HG02884 (cell line): ENCODE measurements at regions not wholly inside any gene's neighbourhood (a gene's known extent, or its start where the extent isn't known, plus 50 kb on each side); places are given as distances from the start of the nearest gene placed in this dataset.

Source experiments
- ATAC-seq: cut with Tn5 transposase; IDR thresholded peaks from one replicate; pipeline ENCODE4 v1.9.1; 2021; ENCODE audit warnings: mild to moderate bottlenecking, moderate library complexity; ENCODE audit not compliant: unreplicated experiment

- no peak for ATAC-seq
Measured at GRCh38 chr10:78686444-78687060, 382.2 kb upstream of the ZMIZ1 start.

DNA sequence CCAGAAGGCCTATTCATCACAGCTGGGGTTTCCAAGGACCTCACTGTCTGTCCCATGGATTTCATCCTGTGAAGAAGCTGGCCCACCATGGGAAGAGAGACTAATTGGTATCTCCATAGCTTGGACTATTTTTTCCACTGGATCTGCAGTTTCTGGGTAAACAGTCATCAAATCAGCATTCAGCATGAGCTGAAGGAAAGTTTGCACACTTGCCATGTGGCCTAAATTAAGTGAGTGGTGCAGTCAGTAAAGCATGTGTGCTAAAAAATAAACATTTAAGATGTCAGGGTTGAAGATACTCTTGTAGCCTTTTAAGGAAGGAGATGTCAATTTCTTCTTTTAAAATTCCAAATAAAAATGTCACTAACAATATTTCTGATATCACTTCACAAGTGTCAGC is 381.1 kb upstream of the ZMIZ1 start:
- ATAC-seq, result no peak

- ATAC-seq, result no peak
Measured at GRCh38 chr10:78688230-78688900, 380.4 kb upstream of the ZMIZ1 start.

DNA sequence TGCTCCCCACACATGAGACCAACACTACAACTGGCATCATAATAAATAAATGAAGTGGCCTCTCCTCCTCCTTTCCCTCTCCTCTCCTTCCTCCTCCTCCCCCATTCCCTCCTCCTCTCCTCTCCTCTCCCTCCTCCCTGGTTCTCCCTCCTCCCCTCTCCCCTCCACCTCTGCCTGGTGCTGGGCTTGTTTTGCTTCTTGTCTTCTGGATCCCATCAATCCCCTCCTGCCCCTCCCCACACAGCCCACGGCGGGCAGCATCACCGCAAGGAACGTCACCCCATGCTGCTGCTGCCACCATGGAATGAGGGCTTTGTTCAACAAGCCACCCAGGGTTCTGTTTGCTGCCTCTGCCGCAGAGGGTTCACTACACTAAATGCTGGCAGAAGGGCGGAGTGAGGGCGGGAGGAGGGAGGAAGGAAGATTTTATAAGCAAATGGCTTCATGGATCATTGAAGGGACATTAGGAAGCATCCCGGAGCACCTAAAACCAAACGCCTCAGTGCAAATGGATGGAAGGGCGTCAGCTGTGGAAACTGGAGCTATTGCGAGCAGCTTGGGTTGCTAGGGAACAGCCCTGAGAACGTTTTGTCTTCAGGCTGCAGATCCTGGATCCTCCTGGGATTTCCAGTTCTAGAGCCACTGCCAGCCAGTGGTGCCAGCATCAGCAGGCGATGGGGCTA is 379.7 kb upstream of the ZMIZ1 start:
- ATAC-seq, result no peak

DNA sequence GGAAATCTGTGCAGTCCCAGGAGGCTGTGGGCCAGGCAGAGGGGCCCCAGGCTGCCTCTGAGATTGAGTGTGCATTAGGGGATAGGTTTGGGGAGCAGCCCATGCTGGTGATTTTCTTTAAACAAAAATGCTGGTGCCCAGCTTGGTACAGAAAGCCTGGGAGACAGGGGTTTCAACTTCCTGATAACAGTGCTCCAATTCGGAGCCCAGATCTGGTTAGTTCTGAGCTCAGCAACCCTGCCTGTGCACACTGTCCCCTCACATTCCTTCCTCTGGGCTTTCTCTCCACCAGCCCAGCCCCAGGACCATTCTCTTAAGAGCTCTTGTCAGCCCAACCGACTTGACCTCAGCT is 379.2 kb upstream of the ZMIZ1 start:
- no peak for ATAC-seq

DNA sequence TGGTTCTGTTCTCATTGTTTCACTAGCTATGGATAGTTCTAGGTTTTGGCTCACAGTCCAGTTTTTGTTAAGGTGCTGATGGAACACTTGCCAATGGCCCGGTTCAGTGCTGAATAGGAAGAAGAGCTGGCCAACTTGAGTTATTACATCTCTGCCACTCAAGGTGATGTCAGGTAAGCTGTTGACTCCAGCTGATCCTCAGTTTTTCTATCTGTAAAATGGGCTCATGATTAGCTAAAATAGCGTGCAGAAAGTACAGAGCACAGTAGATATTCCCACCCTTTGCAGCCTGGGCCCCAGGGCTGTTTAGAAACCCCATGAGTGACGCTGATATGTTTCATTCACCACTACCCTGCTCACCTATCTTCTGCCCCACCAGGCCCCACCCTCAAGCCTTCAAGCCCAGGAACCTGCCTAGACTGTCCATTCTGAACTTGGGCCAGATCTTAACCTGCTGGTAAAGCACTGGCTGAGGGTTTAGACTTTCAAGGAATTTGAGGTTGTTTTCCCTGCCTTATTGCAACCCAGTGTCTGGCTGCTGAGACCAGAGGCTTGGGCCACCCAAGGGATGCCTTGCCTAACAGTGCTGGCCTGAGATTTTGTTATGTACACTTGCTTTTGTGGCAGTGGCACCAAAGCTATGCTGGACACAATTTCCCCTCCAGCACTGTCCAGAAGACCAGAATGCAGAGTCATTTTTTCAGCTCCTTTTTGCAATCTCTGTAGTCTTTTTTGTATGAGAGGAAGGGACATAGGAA is 378.2 kb upstream of the ZMIZ1 start:
- ATAC-seq, result no peak

- ATAC-seq, result no peak
Measured at GRCh38 chr10:78691301-78692030, 377.3 kb upstream of the ZMIZ1 start.

DNA sequence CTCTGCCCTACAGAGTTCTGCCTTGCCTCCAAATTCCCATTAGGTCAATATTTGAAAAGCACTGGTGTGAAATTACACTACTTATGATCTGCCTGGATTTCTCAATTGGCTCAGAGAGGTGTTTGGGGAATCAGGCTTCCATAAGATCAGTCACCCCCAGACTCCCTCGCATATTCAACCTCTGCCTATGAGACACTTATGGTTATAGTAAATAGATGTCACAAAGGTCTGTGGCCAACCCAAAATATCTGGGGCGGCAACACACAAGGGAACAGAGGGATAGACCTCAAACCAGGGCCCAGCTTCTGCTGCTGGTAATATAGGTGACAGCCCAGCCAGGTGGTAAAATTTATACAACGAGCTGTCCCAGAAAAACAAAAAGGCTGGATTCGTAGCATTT is 376.7 kb upstream of the ZMIZ1 start:
- no peak for ATAC-seq

DNA sequence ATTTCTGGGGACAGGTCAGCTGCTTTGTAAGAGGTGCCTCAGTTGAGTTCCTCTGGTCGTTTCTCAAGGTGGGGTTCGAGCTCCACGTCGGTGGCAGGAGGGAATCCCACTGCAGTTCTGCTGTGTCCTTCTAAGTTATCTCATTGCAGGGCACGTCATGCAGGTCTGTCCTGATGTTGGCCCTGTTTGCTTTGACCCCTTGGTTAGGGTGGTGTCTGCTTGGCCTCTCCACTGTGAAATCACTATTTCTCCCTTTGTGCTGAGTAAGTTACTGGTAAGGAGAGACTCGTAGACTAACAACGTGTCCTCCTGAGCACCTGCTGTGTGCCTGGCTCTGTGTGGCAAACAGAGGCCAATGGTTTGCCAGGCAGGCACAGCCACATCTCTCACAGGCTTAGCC is 372.9 kb upstream of the ZMIZ1 start:
- ATAC-seq, result no peak

GRCh38 chr10:78696791-78697395 is 371.9 kb upstream of the ZMIZ1 start:
- no peak for ATAC-seq

GRCh38 chr10:78699971-78700370 is 368.8 kb upstream of the ZMIZ1 start:
- no peak for ATAC-seq

DNA sequence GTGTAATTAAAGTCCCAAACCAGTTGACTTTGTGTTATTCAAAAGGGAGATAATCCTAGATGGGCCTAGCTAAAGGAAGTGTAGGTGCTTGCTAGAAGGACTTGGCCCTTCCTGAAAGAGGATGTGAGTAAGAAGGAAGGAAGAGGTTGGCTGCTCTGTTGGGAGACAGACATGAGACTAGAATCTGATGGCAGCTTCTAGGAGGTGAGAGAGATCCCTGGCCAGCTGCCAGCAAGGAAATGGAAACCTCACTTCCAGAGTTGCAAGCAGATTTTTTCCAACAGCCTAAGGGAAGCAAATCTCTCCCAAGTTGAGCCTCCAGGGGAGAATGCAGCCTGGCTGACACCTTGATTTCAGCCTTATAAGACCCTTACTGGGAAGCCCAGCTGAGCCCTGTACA is 368.4 kb upstream of the ZMIZ1 start:
- ATAC-seq, result no peak

- no peak for ATAC-seq
Measured at GRCh38 chr10:78700816-78701520, 367.8 kb upstream of the ZMIZ1 start.

DNA sequence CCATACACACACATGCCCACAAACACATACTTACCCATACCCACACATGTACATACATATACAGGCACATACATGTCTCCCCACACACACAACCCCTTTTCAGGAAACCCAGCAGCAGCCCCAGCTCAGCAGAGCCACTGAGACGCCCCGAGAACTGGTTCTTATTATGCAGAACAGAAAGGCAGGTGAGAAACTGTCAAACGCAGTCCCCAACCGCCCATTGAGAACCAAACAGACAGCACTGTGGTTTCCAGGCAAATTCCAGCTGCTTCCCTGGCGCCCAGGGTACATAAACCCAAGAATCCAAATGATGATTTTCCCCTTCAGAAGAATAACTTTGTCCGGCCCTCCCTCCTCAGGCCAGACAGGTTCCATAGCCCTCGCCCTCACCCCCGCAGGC is 366.6 kb upstream of the ZMIZ1 start:
- ATAC-seq, result no peak

GRCh38 chr10:78702876-78703275 is 365.9 kb upstream of the ZMIZ1 start:
- ATAC-seq, result no peak

GRCh38 chr10:78703593-78703992 is 365.2 kb upstream of the ZMIZ1 start:
- ATAC-seq, result no peak

DNA sequence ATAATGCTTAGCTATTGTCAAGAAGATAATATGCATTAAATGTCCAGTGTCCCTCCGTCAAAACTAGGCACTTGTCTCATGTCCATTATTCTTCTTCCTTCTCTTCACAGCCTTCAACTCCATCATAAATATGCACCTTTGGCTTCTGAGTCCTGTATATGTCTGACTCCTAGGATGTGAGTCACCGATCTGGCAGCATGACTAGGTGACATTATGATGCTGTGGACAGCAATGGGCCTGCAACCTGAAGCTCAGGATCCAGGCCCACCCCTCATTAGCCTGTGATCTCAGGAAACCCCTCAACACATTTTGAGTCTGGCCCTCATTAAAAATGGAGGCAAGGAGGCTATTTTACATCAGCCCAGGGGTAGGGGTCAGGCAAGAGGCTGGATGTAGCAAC is 362.5 kb upstream of the ZMIZ1 start:
- no peak for ATAC-seq

GRCh38 chr10:78706726-78707540 is 361.8 kb upstream of the ZMIZ1 start:
- ATAC-seq, result no peak

- no peak for ATAC-seq
Measured at GRCh38 chr10:78707745-78708144, 361.0 kb upstream of the ZMIZ1 start.
